ENCODE measurements at regions not wholly inside any gene's neighbourhood (a gene's known extent, or its start where the extent isn't known, plus 50 kb on each side); places are given as distances from the start of the nearest gene placed in this dataset.
"Not testable (repeated sequence)": the region's sequence is repeated elsewhere in the genome, so short reads cannot be mapped to it uniquely, and the experiment has no call there.

GRCh38 chr4:116328261-116328860 lies 757.0 kb downstream of the TRAM1L1 start:
- DNase-seq (ENCODE audit: low read depth, low spot score): no peak

- DNase-seq (ENCODE audit: low read depth, low spot score): no peak
These were observed 761.8 kb downstream of the TRAM1L1 start for GRCh38 chr4:116323606-116324005.

- DNase-seq (ENCODE audit: low read depth, low spot score): no peak
These were observed 763.9 kb downstream of the TRAM1L1 start for GRCh38 chr4:116321471-116321870.

- no peak for DNase-seq (ENCODE audit: low read depth, low spot score)
These were observed 764.5 kb downstream of the TRAM1L1 start for GRCh38 chr4:116320859-116321258.

GRCh38 chr4:116303736-116304188 lies 781.6 kb downstream of the TRAM1L1 start:
- no peak for DNase-seq (ENCODE audit: low read depth, low spot score)

GRCh38 chr4:116302990-116303735 lies 782.2 kb downstream of the TRAM1L1 start:
- no peak for DNase-seq (ENCODE audit: low read depth, low spot score)

GRCh38 chr4:116275006-116275405 lies 810.4 kb downstream of the TRAM1L1 start:
- DNase-seq (ENCODE audit: low read depth, low spot score): no peak

GRCh38 chr4:116272336-116272735 lies 813.0 kb downstream of the TRAM1L1 start:
- no peak for DNase-seq (ENCODE audit: low read depth, low spot score)

GRCh38 chr4:116260931-116261330 lies 824.4 kb downstream of the TRAM1L1 start:
- not testable (repeated sequence) for DNase-seq (ENCODE audit: low read depth, low spot score)

GRCh38 chr4:116244771-116245170 lies 840.6 kb downstream of the TRAM1L1 start:
- DNase-seq (ENCODE audit: low read depth, low spot score): no peak

GRCh38 chr4:116243431-116243830 lies 841.9 kb downstream of the TRAM1L1 start:
- no peak for DNase-seq (ENCODE audit: low read depth, low spot score)

GRCh38 chr4:116233971-116234370 lies 851.4 kb downstream of the TRAM1L1 start:
- no peak for DNase-seq (ENCODE audit: low read depth, low spot score)

GRCh38 chr4:116231999-116232398 lies 853.4 kb downstream of the TRAM1L1 start:
- not testable (repeated sequence) for DNase-seq (ENCODE audit: low read depth, low spot score)

- DNase-seq (ENCODE audit: low read depth, low spot score): no peak
These were observed 856.0 kb downstream of the TRAM1L1 start for GRCh38 chr4:116229420-116229819.

GRCh38 chr4:116223040-116223732 lies 862.2 kb downstream of the TRAM1L1 start:
- DNase-seq (ENCODE audit: low read depth, low spot score): no peak

- DNase-seq (ENCODE audit: low read depth, low spot score): no peak
These were observed 867.6 kb downstream of the TRAM1L1 start for GRCh38 chr4:116217781-116218180.

- no peak for DNase-seq (ENCODE audit: low read depth, low spot score)
These were observed 869.8 kb downstream of the TRAM1L1 start for GRCh38 chr4:116215622-116216021.

GRCh38 chr4:116202524-116202923 lies 882.9 kb downstream of the TRAM1L1 start:
- DNase-seq (ENCODE audit: low read depth, low spot score): no peak

- no peak for DNase-seq (ENCODE audit: low read depth, low spot score)
These were observed 888.0 kb downstream of the TRAM1L1 start for GRCh38 chr4:116197317-116197809.

GRCh38 chr4:116183241-116183640 lies 902.1 kb downstream of the TRAM1L1 start:
- DNase-seq (ENCODE audit: low read depth, low spot score): no peak

GRCh38 chr4:116180157-116180601 lies 905.2 kb downstream of the TRAM1L1 start:
- DNase-seq (ENCODE audit: low read depth, low spot score): no peak

GRCh38 chr4:116151371-116151770 lies 934.0 kb downstream of the TRAM1L1 start:
- not testable (repeated sequence) for DNase-seq (ENCODE audit: low read depth, low spot score)

Data from iPS DF 19.7 (cell line).